ENCODE measurements at regions not wholly inside any gene's neighbourhood (a gene's known extent, or its start where the extent isn't known, plus 50 kb on each side); places are given as distances from the start of the nearest gene placed in this dataset.

DNA sequence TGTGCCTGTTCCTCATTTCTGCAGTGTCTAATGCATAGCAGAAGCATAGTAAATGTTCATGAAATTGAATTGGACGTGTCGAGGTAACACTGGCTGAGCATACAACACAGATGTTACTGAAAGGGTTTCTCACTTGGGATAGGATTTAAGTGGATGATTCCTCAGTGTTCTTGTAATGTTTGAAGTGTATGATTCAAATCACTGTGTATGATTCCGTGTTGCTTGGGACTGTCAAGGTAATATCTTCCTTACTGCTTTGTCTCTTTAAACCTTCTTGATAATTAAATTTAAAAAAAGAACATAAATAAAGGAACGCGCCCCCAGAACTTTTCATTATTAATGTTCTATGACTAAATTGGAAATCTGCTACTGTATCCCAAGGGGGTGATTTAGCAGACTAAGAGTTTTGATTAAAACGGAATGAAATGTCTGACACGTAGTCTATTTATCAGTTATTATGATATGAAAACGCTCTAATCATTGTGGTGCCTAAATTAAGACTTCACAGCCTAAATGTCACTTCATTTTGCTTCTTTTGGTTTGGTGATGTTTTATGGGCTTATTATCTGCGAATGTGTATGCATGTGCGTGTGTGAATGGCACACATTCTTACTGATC, 696.9 kb upstream of the EPHA5 start:
- TF ChIP-seq BHLHE40 (IDR thresholded peaks at IDR 0.05; ENCODE audit: borderline replicate concordance) (no peak), FOXK2 (IDR thresholded peaks at IDR 0.05) (no peak), SP1 (IDR thresholded peaks at IDR 0.05) (no peak), FOXM1 (IDR thresholded peaks at IDR 0.05; ENCODE audit: borderline replicate concordance) (no peak), ZNF384 (IDR thresholded peaks at IDR 0.05) (no peak), TARDBP (IDR thresholded peaks at IDR 0.05) (no peak), CTBP1 (IDR thresholded peaks at IDR 0.05; ENCODE audit: borderline replicate concordance) (no peak), HDGF (IDR thresholded peaks at IDR 0.05; ENCODE audit: borderline replicate concordance) (no peak), SUZ12 (IDR thresholded peaks at IDR 0.05) (no peak), ARNT (IDR thresholded peaks at IDR 0.05) (no peak)
- TF ChIP-seq, protein P1, sequence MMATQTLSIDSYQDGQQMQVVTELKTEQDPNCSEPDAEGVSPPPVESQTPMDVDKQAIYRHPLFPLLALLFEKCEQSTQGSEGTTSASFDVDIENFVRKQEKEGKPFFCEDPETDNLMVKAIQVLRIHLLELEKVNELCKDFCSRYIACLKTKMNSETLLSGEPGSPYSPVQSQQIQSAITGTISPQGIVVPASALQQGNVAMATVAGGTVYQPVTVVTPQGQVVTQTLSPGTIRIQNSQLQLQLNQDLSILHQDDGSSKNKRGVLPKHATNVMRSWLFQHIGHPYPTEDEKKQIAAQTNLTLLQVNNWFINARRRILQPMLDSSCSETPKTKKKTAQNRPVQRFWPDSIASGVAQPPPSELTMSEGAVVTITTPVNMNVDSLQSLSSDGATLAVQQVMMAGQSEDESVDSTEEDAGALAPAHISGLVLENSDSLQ (IDR thresholded peaks at IDR 0.05): no peak
